ENCODE measurements at regions not wholly inside any gene's neighbourhood (a gene's known extent, or its start where the extent isn't known, plus 50 kb on each side); places are given as distances from the start of the nearest gene placed in this dataset.
A peak's percentile ranks its signal among the peaks of the same experiment; 100 is the strongest.
"Not testable (repeated sequence)": the region's sequence is repeated elsewhere in the genome, so short reads cannot be mapped to it uniquely, and the experiment has no call there.

GRCh38 chr13:84775920-84776319 is 893.6 kb upstream of the SLITRK1 start:
- not testable (repeated sequence) for DNase-seq (ENCODE audit: low spot score)

GRCh38 chr13:84774111-84774510 is 891.8 kb upstream of the SLITRK1 start:
- no peak for DNase-seq (ENCODE audit: low spot score)

GRCh38 chr13:84760956-84761355 is 878.7 kb upstream of the SLITRK1 start:
- DNase-seq (ENCODE audit: low spot score): no peak

- DNase-seq (ENCODE audit: low spot score): peak; percentile 59
These were observed 866.9 kb upstream of the SLITRK1 start for GRCh38 chr13:84749126-84749525.

GRCh38 chr13:84745051-84745551 is 862.8 kb upstream of the SLITRK1 start:
- DNase-seq (ENCODE audit: low spot score): no peak

GRCh38 chr13:84744203-84744602 is 861.9 kb upstream of the SLITRK1 start:
- DNase-seq (ENCODE audit: low spot score): peak; percentile 7

- DNase-seq (ENCODE audit: low spot score): peak; percentile 16
These were observed 859.0 kb upstream of the SLITRK1 start for GRCh38 chr13:84741253-84741652.

GRCh38 chr13:84739021-84739420 is 856.7 kb upstream of the SLITRK1 start:
- DNase-seq (ENCODE audit: low spot score): peak; percentile 15

- DNase-seq (ENCODE audit: low spot score): no peak
These were observed 855.4 kb upstream of the SLITRK1 start for GRCh38 chr13:84737661-84738060.

GRCh38 chr13:84730376-84730775 is 848.1 kb upstream of the SLITRK1 start:
- no peak for DNase-seq (ENCODE audit: low spot score)

- no peak for DNase-seq (ENCODE audit: low spot score)
These were observed 823.9 kb upstream of the SLITRK1 start for GRCh38 chr13:84705982-84706710.

GRCh38 chr13:84702174-84702573 is 819.9 kb upstream of the SLITRK1 start:
- no peak for DNase-seq (ENCODE audit: low spot score)

GRCh38 chr13:84697591-84697990 is 815.3 kb upstream of the SLITRK1 start:
- DNase-seq (ENCODE audit: low spot score): not testable (repeated sequence)

- DNase-seq (ENCODE audit: low spot score): no peak
These were observed 804.7 kb upstream of the SLITRK1 start for GRCh38 chr13:84686973-84687372.

GRCh38 chr13:84686458-84686857 is 804.2 kb upstream of the SLITRK1 start:
- DNase-seq (ENCODE audit: low spot score): no peak

GRCh38 chr13:84684804-84685203 is 802.5 kb upstream of the SLITRK1 start:
- DNase-seq (ENCODE audit: low spot score): no peak

GRCh38 chr13:84684048-84684662 is 801.9 kb upstream of the SLITRK1 start:
- no peak for DNase-seq (ENCODE audit: low spot score)

- no peak for DNase-seq (ENCODE audit: low spot score)
These were observed 801.2 kb upstream of the SLITRK1 start for GRCh38 chr13:84683448-84683847.

GRCh38 chr13:84677836-84678235 is 795.6 kb upstream of the SLITRK1 start:
- DNase-seq (ENCODE audit: low spot score): no peak

- DNase-seq (ENCODE audit: low spot score): no peak
These were observed 790.3 kb upstream of the SLITRK1 start for GRCh38 chr13:84672616-84673015.

- DNase-seq (ENCODE audit: low spot score): no peak
These were observed 788.0 kb upstream of the SLITRK1 start for GRCh38 chr13:84670245-84670644.

- no peak for DNase-seq (ENCODE audit: low spot score)
These were observed 786.4 kb upstream of the SLITRK1 start for GRCh38 chr13:84668637-84669036.

- no peak for DNase-seq (ENCODE audit: low spot score)
These were observed 780.2 kb upstream of the SLITRK1 start for GRCh38 chr13:84662491-84662890.
